ENCODE measurements at regions not wholly inside any gene's neighbourhood (a gene's known extent, or its start where the extent isn't known, plus 50 kb on each side); places are given as distances from the start of the nearest gene placed in this dataset.

DNA sequence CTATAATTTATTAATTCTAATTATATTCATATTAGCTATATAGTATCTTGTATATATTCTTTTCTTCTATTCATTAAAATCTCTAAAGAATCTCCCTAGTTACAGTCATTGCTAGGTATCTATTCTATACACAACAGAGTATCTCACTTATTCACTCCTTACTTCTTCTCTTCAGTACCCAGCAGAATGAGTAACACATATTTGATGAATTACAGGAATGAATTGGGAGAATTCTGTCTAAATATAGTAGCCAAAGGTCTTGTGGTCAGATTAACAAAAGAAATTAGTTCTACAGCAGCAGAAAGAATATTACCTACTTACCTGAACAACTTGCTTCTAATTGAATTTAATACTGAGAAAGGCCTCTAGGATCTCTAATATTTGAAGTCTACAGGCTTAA, 758.0 kb upstream of the ZEB2 start:
- Mint-ChIP-seq H3K4me1 (peaks cover 6% of the 10 kb centered on the region), H3K4me3 (no peak overlapping the region), H3K27ac (no peak overlapping the region), H3K36me3 (ENCODE audit: low read depth) (no peaks in the 10 kb centered on the region), H3K9me3 (peaks cover 14% of the 10 kb centered on the region), H3K27me3 (no peaks in the 10 kb centered on the region)
- no peak for ATAC-seq (ENCODE audit: low read depth)
- CTCF ChIA-PET: no interaction called here
- POLR2A ChIA-PET: no interaction called here
- DNase-seq: no peak
- TF ChIP-seq, protein P1, sequence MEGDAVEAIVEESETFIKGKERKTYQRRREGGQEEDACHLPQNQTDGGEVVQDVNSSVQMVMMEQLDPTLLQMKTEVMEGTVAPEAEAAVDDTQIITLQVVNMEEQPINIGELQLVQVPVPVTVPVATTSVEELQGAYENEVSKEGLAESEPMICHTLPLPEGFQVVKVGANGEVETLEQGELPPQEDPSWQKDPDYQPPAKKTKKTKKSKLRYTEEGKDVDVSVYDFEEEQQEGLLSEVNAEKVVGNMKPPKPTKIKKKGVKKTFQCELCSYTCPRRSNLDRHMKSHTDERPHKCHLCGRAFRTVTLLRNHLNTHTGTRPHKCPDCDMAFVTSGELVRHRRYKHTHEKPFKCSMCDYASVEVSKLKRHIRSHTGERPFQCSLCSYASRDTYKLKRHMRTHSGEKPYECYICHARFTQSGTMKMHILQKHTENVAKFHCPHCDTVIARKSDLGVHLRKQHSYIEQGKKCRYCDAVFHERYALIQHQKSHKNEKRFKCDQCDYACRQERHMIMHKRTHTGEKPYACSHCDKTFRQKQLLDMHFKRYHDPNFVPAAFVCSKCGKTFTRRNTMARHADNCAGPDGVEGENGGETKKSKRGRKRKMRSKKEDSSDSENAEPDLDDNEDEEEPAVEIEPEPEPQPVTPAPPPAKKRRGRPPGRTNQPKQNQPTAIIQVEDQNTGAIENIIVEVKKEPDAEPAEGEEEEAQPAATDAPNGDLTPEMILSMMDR (IDR thresholded peaks at IDR 0.05): no peak
- intact Hi-C loops (cut with micrococcal nuclease): no loop called here

DNA sequence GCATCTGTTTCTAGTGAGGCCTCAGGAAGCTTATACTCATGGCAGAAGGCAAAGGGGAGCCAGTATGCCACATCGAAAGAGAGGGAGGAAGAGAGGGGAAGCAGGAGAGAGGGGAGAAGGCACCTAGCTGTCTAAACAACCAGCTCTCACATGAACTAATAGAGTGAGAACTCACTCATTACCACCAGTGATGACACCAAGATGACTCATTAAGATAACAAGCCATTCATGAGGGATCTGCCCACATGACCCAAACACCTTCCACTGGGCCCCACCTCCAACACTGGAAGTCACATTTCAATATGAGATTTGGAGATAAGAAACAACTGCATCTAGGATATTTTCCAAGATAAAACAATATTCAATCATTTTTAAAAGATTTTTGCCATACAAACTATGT, 753.9 kb upstream of the ZEB2 start:
- ATAC-seq (ENCODE audit: low read depth): no peak
- POLR2A ChIA-PET: no interaction called here
- DNase-seq: no peak
- Mint-ChIP-seq H3K4me3 (no peak overlapping the region), H3K4me1 (no peaks in the 10 kb centered on the region), H3K9me3 (peaks cover 18% of the 10 kb centered on the region), H3K27me3 (no peaks in the 10 kb centered on the region), H3K36me3 (ENCODE audit: low read depth) (peaks cover 6% of the 10 kb centered on the region), H3K27ac (no peak overlapping the region)
- intact Hi-C loops (cut with micrococcal nuclease): no loop called here
- TF ChIP-seq, protein P1 (IDR thresholded peaks at IDR 0.05): no peak
- CTCF ChIA-PET: no interaction called here

DNA sequence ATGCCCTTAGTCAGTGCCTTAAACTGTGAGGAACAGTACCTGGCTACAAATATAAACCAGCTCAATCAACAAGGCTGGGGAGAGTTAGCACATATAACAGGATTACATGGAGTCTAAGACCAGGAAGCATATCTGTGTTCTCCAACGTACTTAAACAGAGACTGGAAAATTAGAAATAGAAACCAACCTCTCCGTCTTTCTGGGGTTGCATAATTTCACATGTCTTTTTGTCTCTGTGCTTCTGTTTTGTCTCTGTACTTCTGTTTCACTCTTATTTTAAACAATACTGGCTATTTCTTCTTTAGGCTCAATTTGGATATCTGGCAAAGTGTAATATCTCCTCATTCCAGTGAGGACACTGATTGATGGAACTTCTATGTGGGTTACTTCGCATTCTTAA, 749.0 kb upstream of the ZEB2 start:
- Mint-ChIP-seq H3K4me3 (no peak overlapping the region), H3K36me3 (ENCODE audit: low read depth) (peaks cover 6% of the 10 kb centered on the region), H3K27me3 (no peaks in the 10 kb centered on the region), H3K9me3 (peaks cover 15% of the 10 kb centered on the region), H3K4me1 (no peaks in the 10 kb centered on the region), H3K27ac (no peak overlapping the region)
- intact Hi-C loops (cut with micrococcal nuclease): loop anchor here (2.0 kb wide), 1 partner anchor 14 kb away; no protein-coding TSS in a partner anchor
- ChIA-PET CTCF (no interaction called here), POLR2A (no interaction called here)
- TF ChIP-seq, protein P1 (IDR thresholded peaks at IDR 0.05): no peak
- no peak for DNase-seq
- no peak for ATAC-seq (ENCODE audit: low read depth)

DNA sequence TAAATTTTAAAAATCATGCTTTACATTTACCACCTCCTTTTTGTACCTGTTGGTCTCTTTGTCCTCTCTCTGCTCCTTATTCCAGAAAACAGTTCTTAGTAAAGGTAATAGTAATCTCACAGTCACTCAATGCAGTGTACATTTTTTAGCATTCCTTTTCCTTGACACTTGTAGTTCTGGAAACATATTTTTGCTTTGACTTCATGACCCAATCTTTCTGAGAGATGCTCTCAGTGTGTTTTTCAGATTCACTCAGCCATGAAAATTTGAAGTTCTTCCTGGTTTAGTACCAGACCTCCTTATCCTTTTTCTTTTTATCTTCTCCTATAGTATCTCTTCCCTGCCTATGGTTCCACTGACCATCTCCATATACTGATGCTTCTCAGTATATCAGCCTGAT, 747.5 kb upstream of the ZEB2 start:
- intact Hi-C loops (cut with micrococcal nuclease): no loop called here
- Mint-ChIP-seq H3K36me3 (ENCODE audit: low read depth) (peaks cover 6% of the 10 kb centered on the region), H3K27me3 (no peaks in the 10 kb centered on the region), H3K27ac (no peak overlapping the region), H3K4me1 (no peaks in the 10 kb centered on the region), H3K4me3 (no peak overlapping the region), H3K9me3 (peaks cover 8% of the 10 kb centered on the region)
- POLR2A ChIA-PET: no interaction called here
- no peak for ATAC-seq (ENCODE audit: low read depth)
- TF ChIP-seq, protein P1 (IDR thresholded peaks at IDR 0.05): no peak
- no peak for DNase-seq
- CTCF ChIA-PET: no interaction called here

DNA sequence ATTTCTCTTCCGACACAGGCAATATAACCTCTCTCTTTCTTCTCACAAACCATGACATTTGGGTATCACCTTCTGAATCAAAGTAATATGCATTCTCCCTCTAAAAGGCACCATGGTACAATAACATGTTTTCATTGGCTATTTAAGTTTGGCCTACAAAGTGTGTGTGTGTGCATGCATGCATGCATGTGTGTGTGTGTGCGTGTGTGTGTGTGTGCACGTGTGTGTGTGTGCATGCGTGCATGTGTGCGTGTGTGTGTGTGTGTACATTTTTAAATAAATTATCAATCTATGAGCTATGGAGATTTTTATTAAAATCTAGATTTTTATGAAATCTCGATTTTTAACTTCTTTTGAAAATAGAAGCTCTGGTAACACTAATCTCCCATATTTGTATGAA, 745.3 kb upstream of the ZEB2 start:
- Mint-ChIP-seq H3K9me3 (no peaks in the 10 kb centered on the region), H3K4me1 (no peaks in the 10 kb centered on the region), H3K4me3 (no peak overlapping the region), H3K27ac (no peak overlapping the region), H3K36me3 (ENCODE audit: low read depth) (no peaks in the 10 kb centered on the region), H3K27me3 (no peaks in the 10 kb centered on the region)
- TF ChIP-seq, protein P1 (IDR thresholded peaks at IDR 0.05): no peak
- ChIA-PET CTCF (no interaction called here), POLR2A (no interaction called here)
- ATAC-seq (ENCODE audit: low read depth) (no peak), DNase-seq (no peak)
- intact Hi-C loops (cut with micrococcal nuclease): no loop called here
